Activated CD4-positive, alpha-beta T cell treated with anti-CD3 and anti-CD28 coated beads, Interleukin-2, amount 50 U/mL, for 1 hour (primary cell): ENCODE measurements at regions not wholly inside any gene's neighbourhood (a gene's known extent, or its start where the extent isn't known, plus 50 kb on each side); places are given as distances from the start of the nearest gene placed in this dataset.

Experiments used
- DNase-seq: peaks from one replicate; pipeline ENCODE4 v3.0.0-alpha.2; 2020

GRCh38 chr4:24144381-24144780, 254.5 kb upstream of the PPARGC1A start:
- DNase-seq = no peak

- DNase-seq = no peak
Observed at GRCh38 chr4:24143741-24144140, 253.9 kb upstream of the PPARGC1A start.

- DNase-seq = no peak
Observed at GRCh38 chr4:24141836-24142235, 252.0 kb upstream of the PPARGC1A start.

- DNase-seq = no peak
Observed at GRCh38 chr4:24140892-24141291, 251.0 kb upstream of the PPARGC1A start.

GRCh38 chr4:24137671-24138601, 248.1 kb upstream of the PPARGC1A start:
- DNase-seq = no peak

GRCh38 chr4:24131954-24132673, 242.3 kb upstream of the PPARGC1A start:
- no peak for DNase-seq

- DNase-seq = no peak
Observed at GRCh38 chr4:24130637-24131036, 240.8 kb upstream of the PPARGC1A start.

- DNase-seq = no peak
Observed at GRCh38 chr4:24126776-24127175, 236.9 kb upstream of the PPARGC1A start.

GRCh38 chr4:24121395-24122175, 231.7 kb upstream of the PPARGC1A start:
- DNase-seq = no peak

- no peak for DNase-seq
Observed at GRCh38 chr4:24117975-24118374, 228.1 kb upstream of the PPARGC1A start.

- no peak for DNase-seq
Observed at GRCh38 chr4:24116107-24116506, 226.3 kb upstream of the PPARGC1A start.

GRCh38 chr4:24114919-24115500, 225.2 kb upstream of the PPARGC1A start:
- no peak for DNase-seq

GRCh38 chr4:24114444-24114843, 224.6 kb upstream of the PPARGC1A start:
- DNase-seq = no peak

GRCh38 chr4:24112466-24112865, 222.6 kb upstream of the PPARGC1A start:
- no peak for DNase-seq

GRCh38 chr4:24108567-24108966, 218.7 kb upstream of the PPARGC1A start:
- no peak for DNase-seq

- DNase-seq = no peak
Observed at GRCh38 chr4:24105327-24106038, 215.6 kb upstream of the PPARGC1A start.

GRCh38 chr4:24104158-24104565, 214.3 kb upstream of the PPARGC1A start:
- no peak for DNase-seq

GRCh38 chr4:24103434-24104157, 213.7 kb upstream of the PPARGC1A start:
- DNase-seq = no peak

GRCh38 chr4:24102621-24103020, 212.8 kb upstream of the PPARGC1A start:
- DNase-seq = no peak

- DNase-seq = no peak
Observed at GRCh38 chr4:24096603-24097002, 206.8 kb upstream of the PPARGC1A start.

- DNase-seq = no peak
Observed at GRCh38 chr4:24094726-24095125, 204.9 kb upstream of the PPARGC1A start.

GRCh38 chr4:24093446-24093845, 203.6 kb upstream of the PPARGC1A start:
- no peak for DNase-seq
